ENCODE measurements at regions not wholly inside any gene's neighbourhood (a gene's known extent, or its start where the extent isn't known, plus 50 kb on each side); places are given as distances from the start of the nearest gene placed in this dataset.

DNA sequence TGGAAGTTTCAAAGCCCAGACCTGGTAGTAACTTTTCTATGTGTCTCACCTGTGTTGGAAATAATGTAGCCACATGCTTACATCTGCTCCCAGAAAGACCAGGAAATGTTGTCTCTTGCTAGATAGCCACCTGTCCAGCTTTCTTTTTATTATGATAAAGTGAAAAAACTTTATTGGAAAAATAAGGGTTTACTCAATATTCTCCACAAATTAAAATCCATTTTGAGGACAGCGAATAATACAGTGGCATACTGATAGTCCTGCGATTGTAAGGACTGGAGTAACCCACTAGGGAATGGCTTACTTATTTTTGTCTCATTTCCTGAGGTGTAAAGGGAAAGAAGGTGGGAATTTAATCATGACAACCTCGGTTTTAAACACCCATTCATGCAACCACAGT, 100.1 kb downstream of the HFE start:
- TF ChIP-seq, protein P1, sequence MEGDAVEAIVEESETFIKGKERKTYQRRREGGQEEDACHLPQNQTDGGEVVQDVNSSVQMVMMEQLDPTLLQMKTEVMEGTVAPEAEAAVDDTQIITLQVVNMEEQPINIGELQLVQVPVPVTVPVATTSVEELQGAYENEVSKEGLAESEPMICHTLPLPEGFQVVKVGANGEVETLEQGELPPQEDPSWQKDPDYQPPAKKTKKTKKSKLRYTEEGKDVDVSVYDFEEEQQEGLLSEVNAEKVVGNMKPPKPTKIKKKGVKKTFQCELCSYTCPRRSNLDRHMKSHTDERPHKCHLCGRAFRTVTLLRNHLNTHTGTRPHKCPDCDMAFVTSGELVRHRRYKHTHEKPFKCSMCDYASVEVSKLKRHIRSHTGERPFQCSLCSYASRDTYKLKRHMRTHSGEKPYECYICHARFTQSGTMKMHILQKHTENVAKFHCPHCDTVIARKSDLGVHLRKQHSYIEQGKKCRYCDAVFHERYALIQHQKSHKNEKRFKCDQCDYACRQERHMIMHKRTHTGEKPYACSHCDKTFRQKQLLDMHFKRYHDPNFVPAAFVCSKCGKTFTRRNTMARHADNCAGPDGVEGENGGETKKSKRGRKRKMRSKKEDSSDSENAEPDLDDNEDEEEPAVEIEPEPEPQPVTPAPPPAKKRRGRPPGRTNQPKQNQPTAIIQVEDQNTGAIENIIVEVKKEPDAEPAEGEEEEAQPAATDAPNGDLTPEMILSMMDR (conservative IDR thresholded peaks at IDR 0.05; ENCODE audit: low read depth in 2 of 2), result no peak
- TF ChIP-seq CREB1 (CRISPR knock-in tag; IDR thresholded peaks at IDR 0.05; ENCODE audit: low read depth) (no peak), POLR2AphosphoS5 (IDR thresholded peaks at IDR 0.05; ENCODE audit: low read depth) (no peak), NANOG (IDR thresholded peaks at IDR 0.05; ENCODE audit: borderline replicate concordance) (no peak)
